ENCODE measurements at regions not wholly inside any gene's neighbourhood (a gene's known extent, or its start where the extent isn't known, plus 50 kb on each side); places are given as distances from the start of the nearest gene placed in this dataset.

- TF ChIP-seq CTCF (conservative IDR thresholded peaks at IDR 0.05; ENCODE audit: low read depth, low read length) (no peak), POLR2A (IDR thresholded peaks at IDR 0.05; ENCODE audit: low read depth, low read length) (no peak), RAD21 (IDR thresholded peaks at IDR 0.05; ENCODE audit: low read length) (no peak)
These were observed 101.9 kb upstream of the COL5A1 start for GRCh38 chr9:134539586-134540194.

Measured in IMR-90 (cell line).